NCI-H82 treated with DMSO at 0.1 percent for 48 hours (cell line): ENCODE measurements at regions not wholly inside any gene's neighbourhood (a gene's known extent, or its start where the extent isn't known, plus 50 kb on each side); places are given as distances from the start of the nearest gene placed in this dataset.

ENCODE experiments used
- DNase-seq: peaks from one replicate; lab custom pipeline; 2025; ENCODE audit not compliant: unreplicated experiment; lab: John Stamatoyannopoulos, UW

- no peak for DNase-seq
Measured at GRCh38 chr1:98211271-98211845, 290.5 kb upstream of the DPYD start.

GRCh38 chr1:98210563-98210962 lies 289.7 kb upstream of the DPYD start:
- DNase-seq = no peak

- no peak for DNase-seq
Measured at GRCh38 chr1:98210064-98210463, 289.2 kb upstream of the DPYD start.

GRCh38 chr1:98205291-98206017 lies 284.6 kb upstream of the DPYD start:
- no peak for DNase-seq

GRCh38 chr1:98203466-98203865 lies 282.6 kb upstream of the DPYD start:
- DNase-seq = no peak

GRCh38 chr1:98201666-98202081 lies 280.8 kb upstream of the DPYD start:
- DNase-seq = no peak

- no peak for DNase-seq
Measured at GRCh38 chr1:98197356-98197755, 276.5 kb upstream of the DPYD start.

- no peak for DNase-seq
Measured at GRCh38 chr1:98196012-98196411, 275.2 kb upstream of the DPYD start.

GRCh38 chr1:98188774-98189173 lies 267.9 kb upstream of the DPYD start:
- DNase-seq = no peak

GRCh38 chr1:98184856-98185255 lies 264.0 kb upstream of the DPYD start:
- DNase-seq = no peak

- DNase-seq = no peak
Measured at GRCh38 chr1:98181036-98181764, 260.4 kb upstream of the DPYD start.

- no peak for DNase-seq
Measured at GRCh38 chr1:98179151-98179773, 258.4 kb upstream of the DPYD start.

- no peak for DNase-seq
Measured at GRCh38 chr1:98177751-98178150, 256.9 kb upstream of the DPYD start.

GRCh38 chr1:98176936-98177335 lies 256.1 kb upstream of the DPYD start:
- no peak for DNase-seq

GRCh38 chr1:98176414-98176813 lies 255.6 kb upstream of the DPYD start:
- no peak for DNase-seq

GRCh38 chr1:98172578-98172977 lies 251.7 kb upstream of the DPYD start:
- no peak for DNase-seq

- DNase-seq = no peak
Measured at GRCh38 chr1:98172022-98172421, 251.2 kb upstream of the DPYD start.

- no peak for DNase-seq
Measured at GRCh38 chr1:98164509-98164908, 243.7 kb upstream of the DPYD start.

- no peak for DNase-seq
Measured at GRCh38 chr1:98157524-98158313, 236.9 kb upstream of the DPYD start.

- no peak for DNase-seq
Measured at GRCh38 chr1:98147280-98147679, 226.4 kb upstream of the DPYD start.

- DNase-seq = no peak
Measured at GRCh38 chr1:98145655-98146054, 224.8 kb upstream of the DPYD start.
